ENCODE measurements at regions not wholly inside any gene's neighbourhood (a gene's known extent, or its start where the extent isn't known, plus 50 kb on each side); places are given as distances from the start of the nearest gene placed in this dataset.

DNA sequence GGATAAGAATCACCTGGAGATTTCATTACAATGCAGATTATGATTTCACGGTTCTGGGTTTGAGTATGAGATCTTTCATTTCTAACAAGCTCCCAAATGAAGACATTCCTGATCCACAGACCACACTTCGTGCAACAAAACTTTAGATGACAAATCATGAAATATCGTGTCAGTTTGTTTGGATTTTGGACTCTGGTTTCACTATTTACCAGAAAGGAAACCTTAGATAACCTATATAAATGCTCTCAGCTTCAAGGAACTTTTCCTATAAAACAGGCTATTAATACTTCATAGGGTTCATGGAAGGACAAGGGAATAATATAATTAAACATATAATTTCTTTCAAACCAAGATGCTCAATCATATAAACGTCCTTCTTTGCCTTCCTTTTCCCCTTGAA is 930.5 kb upstream of the SLC10A2 start:
- H3K4me1 ChIP-seq (ENCODE audit: insufficient read depth, poor library complexity, severe bottlenecking) = no peaks in the 10 kb centered on the region
- DNase-seq (ENCODE audit: low spot score) (no peak), ATAC-seq (ENCODE audit: low read depth) (no peak)
- H3K9me3 ChIP-seq (ENCODE audit: severe bottlenecking) = no peaks in the 10 kb centered on the region
- no peaks in the 10 kb centered on the region for H3K36me3 ChIP-seq (ENCODE audit: low read depth)
- H3K27me3 ChIP-seq (ENCODE audit: insufficient read depth, poor library complexity, severe bottlenecking) = no peaks in the 10 kb centered on the region
- no peak overlapping the region for H3K27ac ChIP-seq (ENCODE audit: poor library complexity, severe bottlenecking)
- H3K4me3 ChIP-seq (ENCODE audit: severe bottlenecking) = no peak overlapping the region
- TF ChIP-seq, protein P1, sequence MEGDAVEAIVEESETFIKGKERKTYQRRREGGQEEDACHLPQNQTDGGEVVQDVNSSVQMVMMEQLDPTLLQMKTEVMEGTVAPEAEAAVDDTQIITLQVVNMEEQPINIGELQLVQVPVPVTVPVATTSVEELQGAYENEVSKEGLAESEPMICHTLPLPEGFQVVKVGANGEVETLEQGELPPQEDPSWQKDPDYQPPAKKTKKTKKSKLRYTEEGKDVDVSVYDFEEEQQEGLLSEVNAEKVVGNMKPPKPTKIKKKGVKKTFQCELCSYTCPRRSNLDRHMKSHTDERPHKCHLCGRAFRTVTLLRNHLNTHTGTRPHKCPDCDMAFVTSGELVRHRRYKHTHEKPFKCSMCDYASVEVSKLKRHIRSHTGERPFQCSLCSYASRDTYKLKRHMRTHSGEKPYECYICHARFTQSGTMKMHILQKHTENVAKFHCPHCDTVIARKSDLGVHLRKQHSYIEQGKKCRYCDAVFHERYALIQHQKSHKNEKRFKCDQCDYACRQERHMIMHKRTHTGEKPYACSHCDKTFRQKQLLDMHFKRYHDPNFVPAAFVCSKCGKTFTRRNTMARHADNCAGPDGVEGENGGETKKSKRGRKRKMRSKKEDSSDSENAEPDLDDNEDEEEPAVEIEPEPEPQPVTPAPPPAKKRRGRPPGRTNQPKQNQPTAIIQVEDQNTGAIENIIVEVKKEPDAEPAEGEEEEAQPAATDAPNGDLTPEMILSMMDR (IDR thresholded peaks at IDR 0.05; ENCODE audit: poor library complexity, severe bottlenecking) = no peak

DNA sequence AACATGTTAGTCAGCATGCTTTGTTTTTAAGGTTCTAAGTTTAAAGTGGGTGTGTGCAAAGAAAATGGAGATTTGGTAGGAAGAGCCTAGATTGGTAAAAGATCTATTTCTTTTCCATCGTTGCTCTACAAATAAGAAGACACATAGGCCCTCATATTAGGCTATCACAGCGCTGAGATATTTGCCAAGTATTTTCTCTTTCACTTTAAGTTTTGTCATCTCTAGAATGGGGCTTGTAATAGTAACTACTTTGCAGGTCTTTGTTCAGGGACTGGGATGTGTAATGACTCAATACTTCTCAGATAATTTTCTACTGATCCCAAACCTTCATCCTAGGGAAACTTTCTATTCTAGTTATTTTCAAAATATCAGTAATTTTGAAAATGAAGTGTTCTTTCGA is 917.7 kb upstream of the SLC10A2 start:
- Histone ChIP-seq H3K36me3 (ENCODE audit: low read depth) (no peaks in the 10 kb centered on the region), H3K27me3 (ENCODE audit: insufficient read depth, poor library complexity, severe bottlenecking) (no peaks in the 10 kb centered on the region), H3K4me3 (ENCODE audit: severe bottlenecking) (no peak overlapping the region), H3K27ac (ENCODE audit: poor library complexity, severe bottlenecking) (no peak overlapping the region), H3K4me1 (ENCODE audit: insufficient read depth, poor library complexity, severe bottlenecking) (no peaks in the 10 kb centered on the region), H3K9me3 (ENCODE audit: severe bottlenecking) (no peaks in the 10 kb centered on the region)
- TF ChIP-seq, protein P1 (IDR thresholded peaks at IDR 0.05; ENCODE audit: poor library complexity, severe bottlenecking) = no peak
- ATAC-seq (ENCODE audit: low read depth) (no peak), DNase-seq (ENCODE audit: low spot score) (no peak)

DNA sequence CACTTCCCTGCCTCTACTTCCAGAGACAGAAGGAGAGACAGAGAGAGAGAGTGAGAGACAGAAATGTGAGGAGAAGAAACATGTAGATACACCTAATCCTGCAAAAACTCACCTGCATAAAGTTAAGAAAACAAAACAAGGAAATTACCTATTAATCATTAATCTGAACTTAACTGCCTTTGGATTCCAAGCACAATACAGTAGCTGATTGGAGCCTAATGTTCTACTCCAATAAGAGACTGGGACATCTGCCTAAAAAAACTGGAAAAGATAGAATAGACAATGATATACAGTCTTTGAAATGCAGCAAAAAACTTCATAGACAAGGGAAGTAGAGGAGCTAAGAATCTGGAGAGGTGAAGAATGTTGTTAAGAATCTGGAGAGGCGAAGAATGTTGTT is 910.2 kb upstream of the SLC10A2 start:
- H3K27me3 ChIP-seq (ENCODE audit: insufficient read depth, poor library complexity, severe bottlenecking) = no peaks in the 10 kb centered on the region
- ATAC-seq (ENCODE audit: low read depth) = no peak

DNA sequence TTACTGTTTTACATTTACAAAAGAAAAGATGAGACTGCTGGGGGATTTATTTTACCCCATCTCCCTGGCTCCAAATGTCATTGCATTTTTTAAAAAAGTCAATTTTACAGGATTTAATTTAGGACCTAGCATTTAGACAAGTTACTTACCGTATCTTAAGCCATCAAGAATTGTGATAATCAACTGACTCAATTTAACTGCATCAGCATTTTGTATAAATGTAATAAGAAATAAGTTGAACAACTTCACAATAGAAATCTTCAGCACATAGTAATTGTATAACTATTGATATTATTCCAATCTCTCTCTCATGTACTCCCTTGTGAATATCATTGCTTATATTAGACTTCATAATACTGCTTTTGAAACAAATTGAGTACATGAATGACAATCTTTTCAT is 907.5 kb upstream of the SLC10A2 start:
- TF ChIP-seq, protein P1 (IDR thresholded peaks at IDR 0.05; ENCODE audit: poor library complexity, severe bottlenecking) = no peak
- Histone ChIP-seq H3K4me1 (ENCODE audit: insufficient read depth, poor library complexity, severe bottlenecking) (no peaks in the 10 kb centered on the region), H3K9me3 (ENCODE audit: severe bottlenecking) (no peaks in the 10 kb centered on the region), H3K27me3 (ENCODE audit: insufficient read depth, poor library complexity, severe bottlenecking) (no peaks in the 10 kb centered on the region), H3K4me3 (ENCODE audit: severe bottlenecking) (no peak overlapping the region), H3K27ac (ENCODE audit: poor library complexity, severe bottlenecking) (no peak overlapping the region), H3K36me3 (ENCODE audit: low read depth) (no peaks in the 10 kb centered on the region)
- ATAC-seq (ENCODE audit: low read depth) (no peak), DNase-seq (ENCODE audit: low spot score) (no peak)

More for the DNA sequence above, 910.2 kb upstream of the SLC10A2 start:
- Histone ChIP-seq H3K4me3 (ENCODE audit: severe bottlenecking) (no peak overlapping the region), H3K4me1 (ENCODE audit: insufficient read depth, poor library complexity, severe bottlenecking) (no peaks in the 10 kb centered on the region), H3K36me3 (ENCODE audit: low read depth) (no peaks in the 10 kb centered on the region), H3K9me3 (ENCODE audit: severe bottlenecking) (no peaks in the 10 kb centered on the region), H3K27ac (ENCODE audit: poor library complexity, severe bottlenecking) (no peak overlapping the region)
- no peak for DNase-seq (ENCODE audit: low spot score)
- TF ChIP-seq, protein P1 (IDR thresholded peaks at IDR 0.05; ENCODE audit: poor library complexity, severe bottlenecking) = no peak

DNA sequence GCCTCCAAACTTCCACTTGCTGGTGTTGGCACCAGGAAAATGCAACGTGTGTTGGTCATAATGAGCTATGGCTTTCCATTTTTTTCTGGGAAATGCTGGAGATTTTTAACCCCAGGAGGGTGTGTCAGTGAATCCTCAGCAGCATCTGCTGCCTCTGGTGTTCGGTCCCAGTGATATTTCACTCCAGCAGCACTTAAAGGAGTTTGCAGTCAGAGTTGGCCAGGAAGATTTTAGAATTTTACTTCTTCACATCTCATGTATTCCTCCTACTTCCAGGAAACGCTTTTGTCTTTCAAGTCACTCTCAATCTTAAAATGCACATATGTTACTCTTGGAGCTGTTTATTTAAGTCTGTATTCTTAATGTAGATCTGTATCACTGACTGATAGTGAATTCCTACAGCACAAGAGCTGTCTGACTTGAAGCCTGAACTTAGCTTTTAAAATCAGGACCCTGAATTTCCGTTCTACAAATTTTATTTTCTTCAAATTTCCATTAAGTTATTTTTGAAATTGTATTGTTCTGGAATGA is 903.4 kb upstream of the SLC10A2 start:
- Histone ChIP-seq H3K9me3 (ENCODE audit: severe bottlenecking) (no peaks in the 10 kb centered on the region), H3K27me3 (ENCODE audit: insufficient read depth, poor library complexity, severe bottlenecking) (no peaks in the 10 kb centered on the region), H3K27ac (ENCODE audit: poor library complexity, severe bottlenecking) (no peak overlapping the region), H3K4me3 (ENCODE audit: severe bottlenecking) (no peak overlapping the region), H3K4me1 (ENCODE audit: insufficient read depth, poor library complexity, severe bottlenecking) (no peaks in the 10 kb centered on the region), H3K36me3 (ENCODE audit: low read depth) (no peaks in the 10 kb centered on the region)
- TF ChIP-seq, protein P1 (IDR thresholded peaks at IDR 0.05; ENCODE audit: poor library complexity, severe bottlenecking) = no peak
- DNase-seq (ENCODE audit: low spot score) (no peak), ATAC-seq (ENCODE audit: low read depth) (no peak)

Data from RWPE2 (cell line).